ENCODE measurements at regions not wholly inside any gene's neighbourhood (a gene's known extent, or its start where the extent isn't known, plus 50 kb on each side); places are given as distances from the start of the nearest gene placed in this dataset.

GRCh38 chr15:36501063-36501678, 78.3 kb upstream of the CDIN1 start:
- no peak overlapping the region for H3K4me2 ChIP-seq (ENCODE audit: insufficient read depth, insufficient read length, low read length)
- H3K56ac ChIP-seq (ENCODE audit: insufficient read length, low read depth, low read length), result no peak overlapping the region
- no peaks in the 10 kb centered on the region for H3K79me2 ChIP-seq (ENCODE audit: insufficient read depth, low read length)
- H4K8ac ChIP-seq (replicated peaks; ENCODE audit: insufficient read length, low read depth, low read length), result no peak overlapping the region
- no peak overlapping the region for H3K18ac ChIP-seq (ENCODE audit: insufficient read length, low read depth, low read length)
- Mint-ChIP-seq H3K4me1 (peaks cover 10 to 19% of the 10 kb centered on the region in 2 experiments), H3K27me3 (ENCODE audit: low read depth) (no peaks in the 10 kb centered on the region), H3K27ac (no peak overlapping the region), H3K4me3 (no peak overlapping the region), H3K9me3 (no peaks in the 10 kb centered on the region), H3K36me3 (ENCODE audit: insufficient read depth in 1 of 3, low read depth in 3 of 3) (no peaks in the 10 kb centered on the region)
- peak; percentile 89 for TF ChIP-seq CTCF (conservative IDR thresholded peaks at IDR 0.05)
- DNase-seq, result peak; percentile 52
- no peak overlapping the region for H3K23ac ChIP-seq (ENCODE audit: insufficient read length, low read depth, low read length)
- no peak overlapping the region for H3K27ac ChIP-seq (ENCODE audit: insufficient read length, low read depth, low read length)
- H2BK12ac ChIP-seq (ENCODE audit: insufficient read length, low read depth, low read length), result no peak overlapping the region
- H3K23me2 ChIP-seq (ENCODE audit: insufficient read length, low read depth, low read length, poor library complexity, severe bottlenecking), result no peaks in the 10 kb centered on the region
- no peak overlapping the region for H2BK5ac ChIP-seq (ENCODE audit: insufficient read length, low read length)
- H3K9ac ChIP-seq (ENCODE audit: extremely low read depth, insufficient read length, low read length), result no peak overlapping the region
- no peaks in the 10 kb centered on the region; the same call in 1 of the 2 replicates for H3K4me1 ChIP-seq (ENCODE audit: insufficient read depth, low read length)
- no peak overlapping the region for H2AK5ac ChIP-seq (ENCODE audit: insufficient read length, low read length)
- H3K79me1 ChIP-seq (ENCODE audit: insufficient read depth, low read depth, low read length, poor library complexity, severe bottlenecking), result no peaks in the 10 kb centered on the region
- H2BK120ac ChIP-seq (ENCODE audit: low read depth, low read length, poor library complexity, severe bottlenecking), result no peak overlapping the region
- H2BK15ac ChIP-seq (ENCODE audit: low read depth, low read length), result no peak overlapping the region
- no peak overlapping the region for H3T11ph ChIP-seq (ENCODE audit: low read length)
- no peak overlapping the region for H3K4ac ChIP-seq (ENCODE audit: low read depth, low read length)
- H2AFZ ChIP-seq (ENCODE audit: low read length), result no peak overlapping the region
- H2BK20ac ChIP-seq (ENCODE audit: low read depth, low read length, poor library complexity, severe bottlenecking), result no peak overlapping the region
- H4K20me1 ChIP-seq (ENCODE audit: control insufficient read depth, insufficient read depth, insufficient read length), result no peaks in the 10 kb centered on the region
- H3K27me3 ChIP-seq (ENCODE audit: insufficient read depth, low read length), result no peaks in the 10 kb centered on the region
- no peak overlapping the region for H3K14ac ChIP-seq (ENCODE audit: insufficient read depth, low read length)
- no peak overlapping the region for H4K5ac ChIP-seq (ENCODE audit: insufficient read length, low read depth, low read length)
- WGBS (ENCODE audit: extremely low coverage, insufficient read length, low lambda C conversion rate), result no CpG with 5 or more reads among the region's 5 CpGs
- H3K9me3 ChIP-seq (ENCODE audit: control insufficient read depth, low read depth, low read length), result no peaks in the 10 kb centered on the region
- H4K91ac ChIP-seq (ENCODE audit: insufficient read length, low read depth, low read length), result no peak overlapping the region

Data from H9 (cell line).